ENCODE measurements at regions not wholly inside any gene's neighbourhood (a gene's known extent, or its start where the extent isn't known, plus 50 kb on each side); places are given as distances from the start of the nearest gene placed in this dataset.

DNA sequence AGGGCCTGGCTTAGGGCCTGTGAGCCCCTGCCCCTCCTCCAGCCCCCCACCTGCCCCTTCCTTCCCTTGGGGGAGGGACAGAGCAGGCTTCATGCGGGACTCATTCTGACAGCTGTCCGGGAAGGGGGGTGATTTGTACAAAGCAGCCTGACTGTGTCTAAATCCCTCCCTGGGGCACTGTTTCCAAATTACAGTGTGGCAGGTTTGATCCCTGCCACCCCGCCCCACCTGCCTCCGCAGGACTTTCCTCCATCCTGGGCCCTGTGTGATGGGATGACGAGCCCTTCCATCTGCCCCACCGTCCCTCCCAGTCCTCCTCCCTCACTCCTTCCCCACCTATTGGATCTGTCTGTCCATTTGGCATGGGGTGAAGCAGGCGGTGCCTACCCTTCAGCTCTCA, 363.9 kb downstream of the BCL11B start:
- no peaks in the 10 kb centered on the region for H3K9me2 ChIP-seq
- TF ChIP-seq CHD2 (IDR thresholded peaks at IDR 0.05; ENCODE audit: low read length, partially characterized antibody) = no peak
- TF ChIP-seq, protein P1, sequence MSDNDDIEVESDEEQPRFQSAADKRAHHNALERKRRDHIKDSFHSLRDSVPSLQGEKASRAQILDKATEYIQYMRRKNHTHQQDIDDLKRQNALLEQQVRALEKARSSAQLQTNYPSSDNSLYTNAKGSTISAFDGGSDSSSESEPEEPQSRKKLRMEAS (IDR thresholded peaks at IDR 0.05; ENCODE audit: low read depth) = no peak
- no peak for TF ChIP-seq SMC3 (IDR thresholded peaks at IDR 0.05; ENCODE audit: low read depth, low read length)
- TF ChIP-seq, protein P2, sequence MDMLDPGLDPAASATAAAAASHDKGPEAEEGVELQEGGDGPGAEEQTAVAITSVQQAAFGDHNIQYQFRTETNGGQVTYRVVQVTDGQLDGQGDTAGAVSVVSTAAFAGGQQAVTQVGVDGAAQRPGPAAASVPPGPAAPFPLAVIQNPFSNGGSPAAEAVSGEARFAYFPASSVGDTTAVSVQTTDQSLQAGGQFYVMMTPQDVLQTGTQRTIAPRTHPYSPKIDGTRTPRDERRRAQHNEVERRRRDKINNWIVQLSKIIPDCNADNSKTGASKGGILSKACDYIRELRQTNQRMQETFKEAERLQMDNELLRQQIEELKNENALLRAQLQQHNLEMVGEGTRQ (IDR thresholded peaks at IDR 0.05; ENCODE audit: borderline replicate concordance, low read depth, low read length) = no peak
- 27% methylated on average over 4 of the region's 7 CpGs for whole genome bisulfite sequencing (ENCODE audit: low lambda C conversion rate)
- H3K9me3 ChIP-seq = no peaks in the 10 kb centered on the region
- no peaks in the 10 kb centered on the region; a peak in 1 of 4 replicates for H3K4me1 ChIP-seq (ENCODE audit: control insufficient read depth in 1 of 2, insufficient read depth in 2 of 2, low read depth in 1 of 2, low read length in 1 of 2)
- H3K4me2 ChIP-seq = no peak overlapping the region
- H3F3A ChIP-seq (replicated peaks; ENCODE audit: insufficient read depth) = peaks cover 7% of the 10 kb centered on the region
- no peaks in the 10 kb centered on the region for H3K36me3 ChIP-seq (replicated peaks in 1 of 2; ENCODE audit: control insufficient read depth in 1 of 2, insufficient read depth in 2 of 2, low read length in 1 of 2)
- peaks cover 52% of the 10 kb centered on the region for H3K27me3 ChIP-seq (ENCODE audit: insufficient read depth)
- no peak overlapping the region for H3K4me3 ChIP-seq (ENCODE audit: low read depth in 2 of 2, low read length in 1 of 2)
- peaks cover 7% of the 10 kb centered on the region; the same call in 1 of the 2 replicates for H4K20me1 ChIP-seq (ENCODE audit: insufficient read depth)
- no peak overlapping the region for H2AFZ ChIP-seq (ENCODE audit: low read depth)
- no peak overlapping the region for H3K9ac ChIP-seq
- H3K27ac ChIP-seq (ENCODE audit: low read depth in 2 of 2, low read length in 1 of 2) = no peak overlapping the region
- CTCF ChIA-PET = no interaction called here
- DNase-seq = no peak
- no peaks in the 10 kb centered on the region for H3K79me2 ChIP-seq (ENCODE audit: insufficient read depth)
- POLR2A ChIA-PET = no interaction called here

DNA sequence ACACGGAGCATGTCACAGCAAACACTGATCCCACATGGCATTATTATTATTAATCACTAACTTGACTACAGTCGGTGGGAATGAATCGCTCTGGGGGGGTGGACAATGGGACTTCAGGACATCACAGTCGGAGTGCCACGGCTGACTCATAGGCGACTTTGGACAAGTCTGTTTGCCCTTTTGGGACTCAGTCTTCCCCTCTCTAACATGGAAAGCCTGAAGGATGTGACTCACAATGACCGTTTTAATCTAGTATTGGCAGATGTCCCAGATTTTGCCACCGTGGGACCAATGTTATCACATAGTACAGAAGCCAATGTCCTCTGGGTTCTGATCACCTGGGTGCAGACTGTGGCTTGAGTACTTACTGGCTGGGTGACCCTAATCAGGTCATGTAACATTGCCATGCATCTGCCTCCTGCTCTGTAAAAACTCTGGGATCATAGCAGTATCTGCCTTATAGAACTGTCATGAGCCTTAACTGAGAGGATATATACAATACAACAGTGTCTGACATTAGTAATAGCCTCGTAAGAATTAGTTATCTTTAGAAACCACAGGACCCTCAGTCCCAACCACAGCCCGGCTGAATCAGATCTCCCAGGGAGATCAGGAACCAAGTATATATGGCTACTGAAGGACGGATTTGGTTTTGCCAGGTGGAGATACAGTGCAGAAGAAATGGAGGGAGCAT, 362.6 kb downstream of the BCL11B start:
- Histone ChIP-seq H3K9ac (no peak overlapping the region), H3K36me3 (replicated peaks in 1 of 2; ENCODE audit: control insufficient read depth in 1 of 2, insufficient read depth in 2 of 2, low read length in 1 of 2) (no peaks in the 10 kb centered on the region), H3K27ac (ENCODE audit: low read depth in 2 of 2, low read length in 1 of 2) (no peak overlapping the region; a peak in 1 of 4 replicates), H3K79me2 (ENCODE audit: insufficient read depth) (no peaks in the 10 kb centered on the region), H3K27me3 (ENCODE audit: insufficient read depth) (peaks cover 44% of the 10 kb centered on the region), H3K4me2 (0 out of 2 replicates have a peak overlapping the region, but pooled peaks have one; percentile 18), H3K9me2 (no peaks in the 10 kb centered on the region), H4K20me1 (ENCODE audit: insufficient read depth) (peaks cover 7% of the 10 kb centered on the region; the same call in 1 of the 2 replicates), H3K9me3 (no peaks in the 10 kb centered on the region), H3K4me1 (ENCODE audit: control insufficient read depth in 1 of 2, insufficient read depth in 2 of 2, low read depth in 1 of 2, low read length in 1 of 2) (no peaks in the 10 kb centered on the region; a peak in 1 of 4 replicates), H3F3A (replicated peaks; ENCODE audit: insufficient read depth) (peaks cover 7% of the 10 kb centered on the region), H2AFZ (ENCODE audit: low read depth) (no peak overlapping the region), H3K4me3 (ENCODE audit: low read depth in 2 of 2, low read length in 1 of 2) (no peak overlapping the region)
- ChIA-PET CTCF (no interaction called here), POLR2A (no interaction called here)
- 5% methylated on average over 11 of the region's 11 CpGs for WGBS (ENCODE audit: low lambda C conversion rate)
- DNase-seq = no peak
- TF ChIP-seq TAF1 (IDR thresholded peaks at IDR 0.05; ENCODE audit: borderline replicate concordance, low read depth, low read length) (no peak), RFX5 (IDR thresholded peaks at IDR 0.05; ENCODE audit: low read length) (no peak), MEF2A (IDR thresholded peaks at IDR 0.05; ENCODE audit: borderline replicate concordance, low read depth) (no peak), GABPA (IDR thresholded peaks at IDR 0.05; ENCODE audit: low read depth) (no peak), CHD2 (IDR thresholded peaks at IDR 0.05; ENCODE audit: low read length, partially characterized antibody) (no peak), RXRA (IDR thresholded peaks at IDR 0.05; ENCODE audit: borderline replicate concordance, low read depth) (no peak), ELF1 (IDR thresholded peaks at IDR 0.05) (no peak), FOXM1 (IDR thresholded peaks at IDR 0.05; ENCODE audit: low read depth) (no peak), YY1 (IDR thresholded peaks at IDR 0.05; ENCODE audit: low read depth) (no peak), JUND (IDR thresholded peaks at IDR 0.05) (no peak), SIN3A (IDR thresholded peaks at IDR 0.05; ENCODE audit: borderline replicate concordance, low read depth, low read length) (no peak), FOSL2 (IDR thresholded peaks at IDR 0.05; ENCODE audit: borderline replicate concordance, low read depth) (no peak)
- TF ChIP-seq, protein P3, sequence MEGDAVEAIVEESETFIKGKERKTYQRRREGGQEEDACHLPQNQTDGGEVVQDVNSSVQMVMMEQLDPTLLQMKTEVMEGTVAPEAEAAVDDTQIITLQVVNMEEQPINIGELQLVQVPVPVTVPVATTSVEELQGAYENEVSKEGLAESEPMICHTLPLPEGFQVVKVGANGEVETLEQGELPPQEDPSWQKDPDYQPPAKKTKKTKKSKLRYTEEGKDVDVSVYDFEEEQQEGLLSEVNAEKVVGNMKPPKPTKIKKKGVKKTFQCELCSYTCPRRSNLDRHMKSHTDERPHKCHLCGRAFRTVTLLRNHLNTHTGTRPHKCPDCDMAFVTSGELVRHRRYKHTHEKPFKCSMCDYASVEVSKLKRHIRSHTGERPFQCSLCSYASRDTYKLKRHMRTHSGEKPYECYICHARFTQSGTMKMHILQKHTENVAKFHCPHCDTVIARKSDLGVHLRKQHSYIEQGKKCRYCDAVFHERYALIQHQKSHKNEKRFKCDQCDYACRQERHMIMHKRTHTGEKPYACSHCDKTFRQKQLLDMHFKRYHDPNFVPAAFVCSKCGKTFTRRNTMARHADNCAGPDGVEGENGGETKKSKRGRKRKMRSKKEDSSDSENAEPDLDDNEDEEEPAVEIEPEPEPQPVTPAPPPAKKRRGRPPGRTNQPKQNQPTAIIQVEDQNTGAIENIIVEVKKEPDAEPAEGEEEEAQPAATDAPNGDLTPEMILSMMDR (IDR thresholded peaks at IDR 0.05) = no peak
- TF ChIP-seq, protein P4, sequence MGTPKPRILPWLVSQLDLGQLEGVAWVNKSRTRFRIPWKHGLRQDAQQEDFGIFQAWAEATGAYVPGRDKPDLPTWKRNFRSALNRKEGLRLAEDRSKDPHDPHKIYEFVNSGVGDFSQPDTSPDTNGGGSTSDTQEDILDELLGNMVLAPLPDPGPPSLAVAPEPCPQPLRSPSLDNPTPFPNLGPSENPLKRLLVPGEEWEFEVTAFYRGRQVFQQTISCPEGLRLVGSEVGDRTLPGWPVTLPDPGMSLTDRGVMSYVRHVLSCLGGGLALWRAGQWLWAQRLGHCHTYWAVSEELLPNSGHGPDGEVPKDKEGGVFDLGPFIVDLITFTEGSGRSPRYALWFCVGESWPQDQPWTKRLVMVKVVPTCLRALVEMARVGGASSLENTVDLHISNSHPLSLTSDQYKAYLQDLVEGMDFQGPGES (IDR thresholded peaks at IDR 0.05; ENCODE audit: low read depth, low read length) = no peak
- TF ChIP-seq, protein P2 (IDR thresholded peaks at IDR 0.05; ENCODE audit: borderline replicate concordance, low read depth, low read length) = no peak
- TF ChIP-seq, protein P5, sequence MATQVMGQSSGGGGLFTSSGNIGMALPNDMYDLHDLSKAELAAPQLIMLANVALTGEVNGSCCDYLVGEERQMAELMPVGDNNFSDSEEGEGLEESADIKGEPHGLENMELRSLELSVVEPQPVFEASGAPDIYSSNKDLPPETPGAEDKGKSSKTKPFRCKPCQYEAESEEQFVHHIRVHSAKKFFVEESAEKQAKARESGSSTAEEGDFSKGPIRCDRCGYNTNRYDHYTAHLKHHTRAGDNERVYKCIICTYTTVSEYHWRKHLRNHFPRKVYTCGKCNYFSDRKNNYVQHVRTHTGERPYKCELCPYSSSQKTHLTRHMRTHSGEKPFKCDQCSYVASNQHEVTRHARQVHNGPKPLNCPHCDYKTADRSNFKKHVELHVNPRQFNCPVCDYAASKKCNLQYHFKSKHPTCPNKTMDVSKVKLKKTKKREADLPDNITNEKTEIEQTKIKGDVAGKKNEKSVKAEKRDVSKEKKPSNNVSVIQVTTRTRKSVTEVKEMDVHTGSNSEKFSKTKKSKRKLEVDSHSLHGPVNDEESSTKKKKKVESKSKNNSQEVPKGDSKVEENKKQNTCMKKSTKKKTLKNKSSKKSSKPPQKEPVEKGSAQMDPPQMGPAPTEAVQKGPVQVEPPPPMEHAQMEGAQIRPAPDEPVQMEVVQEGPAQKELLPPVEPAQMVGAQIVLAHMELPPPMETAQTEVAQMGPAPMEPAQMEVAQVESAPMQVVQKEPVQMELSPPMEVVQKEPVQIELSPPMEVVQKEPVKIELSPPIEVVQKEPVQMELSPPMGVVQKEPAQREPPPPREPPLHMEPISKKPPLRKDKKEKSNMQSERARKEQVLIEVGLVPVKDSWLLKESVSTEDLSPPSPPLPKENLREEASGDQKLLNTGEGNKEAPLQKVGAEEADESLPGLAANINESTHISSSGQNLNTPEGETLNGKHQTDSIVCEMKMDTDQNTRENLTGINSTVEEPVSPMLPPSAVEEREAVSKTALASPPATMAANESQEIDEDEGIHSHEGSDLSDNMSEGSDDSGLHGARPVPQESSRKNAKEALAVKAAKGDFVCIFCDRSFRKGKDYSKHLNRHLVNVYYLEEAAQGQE (IDR thresholded peaks at IDR 0.05; ENCODE audit: low read depth, low read length) = no peak

Data from SK-N-SH (cell line).